Hematopoietic multipotent progenitor cell treated with erythropoietin and hydrocortisone succinate and interleukin-3 and kit ligand, for 4 days (in vitro differentiated cells): ENCODE measurements at regions not wholly inside any gene's neighbourhood (a gene's known extent, or its start where the extent isn't known, plus 50 kb on each side); places are given as distances from the start of the nearest gene placed in this dataset.

Source experiments
- DNase-seq: peaks from one replicate; pipeline ENCODE4 v3.0.0-alpha.2; 2015

DNA sequence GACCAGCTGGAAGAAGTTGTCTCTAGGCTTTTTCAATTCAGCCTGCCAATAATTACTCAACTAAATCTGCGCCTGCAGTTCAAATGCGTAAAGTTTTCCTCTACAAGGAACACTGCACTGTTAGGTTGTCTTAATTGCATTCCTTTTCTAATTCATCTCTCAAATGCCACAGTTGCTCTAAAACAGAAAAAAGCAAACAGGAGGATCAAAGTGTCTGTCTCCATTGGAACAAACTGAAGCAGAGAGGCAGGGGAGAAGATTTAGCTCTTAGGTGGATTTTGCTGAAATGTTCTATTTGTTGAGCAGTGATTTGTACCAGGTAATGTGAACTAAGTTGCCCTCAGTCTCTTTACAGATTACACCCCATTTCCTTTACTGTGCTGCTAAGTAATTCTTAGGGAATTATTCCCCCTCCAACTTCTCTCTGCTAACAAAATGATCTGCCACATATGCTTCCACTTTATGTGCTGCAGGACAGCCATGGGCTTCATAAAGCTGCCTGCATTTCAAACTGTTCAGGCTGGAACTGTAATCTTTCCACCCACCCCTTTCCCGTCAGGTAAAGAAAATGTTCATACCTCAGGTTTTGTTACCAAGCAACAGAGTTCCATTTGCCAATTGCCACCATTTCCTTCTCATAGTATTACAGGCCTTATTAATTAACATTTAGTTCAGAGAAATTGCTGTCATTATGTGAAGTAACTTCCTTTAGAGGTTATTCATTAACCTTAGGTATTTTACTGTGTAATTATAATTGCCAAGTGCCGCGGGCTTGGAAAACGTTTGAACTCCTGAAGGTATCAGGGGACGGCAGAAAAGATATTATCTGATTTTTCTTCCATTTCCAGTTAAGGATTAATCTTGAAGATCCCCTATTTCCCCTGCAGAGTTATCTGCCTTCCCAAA lies 149.3 kb downstream of the SPRY1 start:
- DNase-seq, result no peak

DNA sequence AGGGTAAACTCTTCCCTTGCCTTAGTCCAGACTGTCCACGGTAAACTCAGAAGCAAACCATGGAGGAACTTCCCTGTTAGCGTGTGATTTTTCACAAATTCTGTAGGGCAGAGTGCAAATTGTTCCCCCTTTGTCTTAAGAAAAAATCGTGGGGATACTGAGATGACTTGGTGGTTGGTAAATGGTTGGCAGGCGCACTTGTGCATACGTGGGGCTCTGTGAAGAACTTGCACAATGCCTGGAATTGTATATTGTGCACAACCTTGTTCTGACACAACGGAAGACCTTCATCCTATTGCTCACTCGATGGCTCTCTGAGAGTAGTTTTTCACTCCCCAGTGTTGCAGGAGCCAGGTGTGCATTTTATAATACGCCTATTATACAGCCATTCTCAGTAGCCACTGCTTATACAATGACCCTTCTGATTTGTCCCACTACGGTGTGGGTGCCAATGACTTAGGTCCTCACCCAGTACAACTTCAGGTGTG lies 150.0 kb downstream of the SPRY1 start:
- DNase-seq, result no peak

DNA sequence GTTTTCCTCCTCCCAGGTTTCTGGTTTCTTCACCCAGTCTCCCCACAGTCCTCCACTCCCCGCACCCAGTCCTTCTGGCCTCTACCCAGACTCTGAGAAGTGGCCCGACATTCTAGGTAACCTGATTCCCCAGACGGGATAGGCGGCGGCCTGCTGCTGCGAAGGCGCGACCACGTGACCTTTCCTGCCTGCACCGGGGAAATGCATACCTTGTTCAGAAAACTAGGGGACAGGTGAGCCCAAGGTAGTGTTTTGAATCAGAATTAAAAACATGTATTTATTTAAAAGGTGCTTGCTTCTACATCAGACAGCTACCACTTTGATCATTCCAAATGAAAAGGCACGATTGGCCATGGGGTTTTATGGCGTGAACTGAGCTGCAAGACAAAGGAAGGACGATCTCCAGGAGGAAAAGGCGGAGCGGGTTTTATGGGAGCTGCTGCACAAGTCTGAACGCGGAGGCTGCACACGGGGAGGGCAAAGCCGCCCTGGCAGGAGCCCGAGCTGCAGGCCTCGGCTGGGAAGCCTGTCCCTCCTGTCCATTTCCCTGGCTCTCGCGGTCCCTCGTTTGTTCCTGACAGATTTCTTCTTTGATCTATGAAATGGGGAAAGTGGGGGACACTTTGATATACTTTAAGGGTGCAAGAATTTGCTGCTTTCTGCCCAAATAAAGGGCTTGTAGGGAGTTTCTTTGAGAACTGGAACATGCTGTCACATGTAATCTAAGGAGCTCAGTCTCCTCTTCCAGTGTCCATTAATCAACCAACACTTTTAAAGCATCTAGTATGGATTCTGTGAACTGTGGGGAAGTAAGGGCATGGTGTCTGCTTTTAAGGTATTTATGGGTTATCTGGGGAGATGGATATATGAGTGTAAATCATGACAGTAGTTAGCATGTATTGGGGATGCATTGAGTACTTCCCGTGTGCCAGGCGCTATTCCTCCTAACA lies 150.9 kb downstream of the SPRY1 start:
- no peak for DNase-seq

DNA sequence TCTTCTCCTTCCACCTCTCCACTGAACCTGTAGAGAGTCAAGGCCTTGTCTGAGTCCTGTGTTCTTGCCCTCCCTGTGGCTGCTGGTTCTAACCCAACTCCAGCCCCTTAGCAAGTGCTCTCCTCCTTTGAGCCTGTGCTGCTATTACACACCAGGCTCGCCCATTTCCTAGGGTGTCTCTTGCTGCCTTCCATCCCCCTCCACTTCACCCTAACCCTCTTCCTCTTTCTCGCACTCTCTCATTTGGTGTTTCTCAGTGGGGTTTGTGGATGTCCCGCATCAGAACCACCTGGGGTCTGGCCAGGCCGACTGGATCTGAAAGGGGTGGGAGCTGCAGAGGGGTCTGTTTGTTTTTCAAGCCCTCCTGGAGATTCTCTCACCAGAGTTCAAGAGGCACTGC lies 156.7 kb downstream of the SPRY1 start:
- DNase-seq, result peak; percentile 44

DNA sequence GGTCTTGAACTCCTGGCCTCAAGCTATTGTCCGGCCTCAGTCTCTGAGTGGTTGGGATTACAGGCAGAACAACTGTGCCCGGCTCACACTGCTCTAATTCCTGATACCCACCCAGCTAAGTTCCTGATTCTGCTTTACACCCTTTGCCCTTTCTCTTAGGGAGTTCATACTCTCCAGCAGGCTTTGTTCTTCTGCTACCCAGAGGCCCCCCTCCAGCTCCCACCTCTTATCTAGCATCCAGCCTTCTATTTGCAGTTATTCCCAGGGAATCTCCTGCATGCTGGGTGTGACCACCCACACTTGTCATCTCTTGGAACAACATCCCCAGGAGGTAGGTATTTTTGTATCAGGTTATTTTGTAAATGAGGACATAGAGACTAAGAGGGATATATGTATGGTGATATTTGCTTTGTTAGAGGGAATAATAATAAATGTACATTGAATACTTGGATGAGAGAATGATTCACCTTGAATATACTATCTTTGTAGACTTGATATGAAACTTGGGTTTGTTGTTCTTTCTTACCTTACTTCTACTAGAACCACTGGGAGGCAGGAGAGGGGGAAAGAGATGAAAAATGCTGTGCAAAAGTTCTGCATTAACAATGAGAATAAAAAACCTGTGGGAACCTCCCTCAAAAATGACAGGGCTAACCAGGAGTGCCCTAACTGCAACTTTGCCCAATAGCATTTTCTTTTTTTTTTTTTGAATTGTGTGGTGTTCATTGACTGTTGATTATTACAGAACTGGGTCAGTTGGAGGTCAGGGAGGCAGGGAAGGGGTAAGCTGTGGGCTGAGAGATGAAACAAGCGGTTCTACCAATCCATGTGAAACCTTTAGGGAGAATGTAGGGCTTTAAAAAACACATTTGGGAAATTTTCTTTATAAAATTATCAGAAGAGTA lies 157.4 kb downstream of the SPRY1 start:
- DNase-seq, result no peak

DNA sequence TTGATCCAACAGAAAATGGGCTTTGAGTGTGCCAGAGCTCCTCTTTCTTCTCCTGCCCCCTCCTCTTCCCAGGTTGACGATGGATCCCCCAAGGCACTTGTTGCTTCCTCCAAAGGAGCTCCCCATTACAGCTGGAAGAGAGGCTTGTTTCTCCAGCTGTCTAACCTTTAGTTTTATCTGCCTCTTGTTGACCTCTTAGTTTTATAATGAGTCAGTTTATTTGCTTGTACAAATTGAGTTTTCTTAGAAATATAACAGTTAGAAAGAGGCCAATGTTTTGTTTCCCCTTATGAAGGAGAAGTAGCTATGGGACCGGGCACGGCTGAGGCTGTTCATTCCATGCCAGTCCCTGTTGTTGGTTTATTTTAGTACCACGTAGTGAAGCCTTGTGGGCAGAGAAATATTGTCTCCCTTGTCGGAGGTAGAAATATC lies 158.2 kb downstream of the SPRY1 start:
- DNase-seq, result peak; percentile 32

DNA sequence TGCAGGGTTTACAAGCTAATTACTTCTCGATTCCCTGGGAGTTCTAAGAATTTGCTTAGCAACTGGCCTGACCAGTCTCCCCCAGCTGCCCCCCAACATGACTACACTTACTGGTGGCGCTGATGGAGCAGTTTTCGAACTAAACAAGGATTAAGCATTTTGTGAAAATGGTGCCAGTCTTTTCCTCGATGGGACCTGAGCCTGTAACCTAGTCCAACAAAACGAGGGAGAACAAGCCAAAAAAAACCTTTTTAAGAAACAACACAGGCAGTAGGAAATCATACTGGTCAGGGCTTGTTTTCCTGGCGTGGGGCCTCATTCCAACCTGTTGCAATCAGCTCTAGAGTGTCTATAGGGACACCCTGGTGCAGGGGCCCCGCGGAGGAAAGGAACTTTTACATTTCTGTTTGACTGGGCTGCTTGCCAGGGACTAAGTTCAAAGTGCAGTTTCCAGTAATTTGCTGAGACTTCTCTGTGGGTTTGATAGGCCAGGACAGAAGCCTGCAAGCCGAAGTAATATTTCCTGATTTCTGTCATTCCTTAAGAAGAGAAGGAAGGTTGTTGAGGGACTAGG lies 158.7 kb downstream of the SPRY1 start:
- peak; percentile 73 for DNase-seq

DNA sequence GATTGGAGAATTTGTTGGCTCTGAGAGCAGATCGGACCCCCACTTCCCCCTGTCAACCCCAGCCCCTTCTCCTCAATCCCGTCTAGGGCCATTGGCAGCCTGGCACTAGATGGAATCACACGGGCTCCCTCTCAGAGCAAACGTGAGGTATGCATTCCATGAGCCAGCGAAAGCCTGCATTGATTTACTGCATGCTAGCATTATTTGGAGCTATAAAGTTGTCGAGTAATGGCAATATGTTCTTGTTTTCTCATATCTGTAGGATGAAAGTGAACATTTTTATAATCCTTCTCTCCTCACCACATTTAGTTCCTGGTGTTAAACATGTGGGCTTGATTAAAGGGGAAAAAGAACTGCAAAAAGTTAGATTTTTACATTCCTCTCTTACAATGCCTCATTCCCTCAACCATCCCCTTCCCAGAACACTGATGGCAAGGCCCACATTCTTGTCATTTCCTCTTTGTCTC lies 159.2 kb downstream of the SPRY1 start:
- DNase-seq, result no peak

DNA sequence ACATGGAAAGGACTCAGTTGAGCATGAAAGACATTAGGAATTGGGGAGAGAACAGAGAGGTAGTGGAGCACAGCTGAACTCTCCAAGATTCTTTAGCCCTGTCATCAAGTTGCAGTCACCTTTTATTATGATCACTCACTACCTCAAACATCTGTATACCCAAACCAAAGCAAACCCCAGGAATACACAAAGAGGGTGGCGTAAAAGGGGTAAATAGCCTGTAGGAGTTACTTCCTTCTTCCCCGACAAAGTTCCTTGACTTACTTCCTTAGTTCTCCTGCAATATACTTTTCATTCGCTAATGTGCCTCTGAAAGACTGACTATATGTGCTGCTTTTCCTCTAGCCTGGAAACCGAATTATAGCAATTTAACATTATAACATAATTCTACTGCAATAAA lies 159.9 kb downstream of the SPRY1 start:
- no peak for DNase-seq

DNA sequence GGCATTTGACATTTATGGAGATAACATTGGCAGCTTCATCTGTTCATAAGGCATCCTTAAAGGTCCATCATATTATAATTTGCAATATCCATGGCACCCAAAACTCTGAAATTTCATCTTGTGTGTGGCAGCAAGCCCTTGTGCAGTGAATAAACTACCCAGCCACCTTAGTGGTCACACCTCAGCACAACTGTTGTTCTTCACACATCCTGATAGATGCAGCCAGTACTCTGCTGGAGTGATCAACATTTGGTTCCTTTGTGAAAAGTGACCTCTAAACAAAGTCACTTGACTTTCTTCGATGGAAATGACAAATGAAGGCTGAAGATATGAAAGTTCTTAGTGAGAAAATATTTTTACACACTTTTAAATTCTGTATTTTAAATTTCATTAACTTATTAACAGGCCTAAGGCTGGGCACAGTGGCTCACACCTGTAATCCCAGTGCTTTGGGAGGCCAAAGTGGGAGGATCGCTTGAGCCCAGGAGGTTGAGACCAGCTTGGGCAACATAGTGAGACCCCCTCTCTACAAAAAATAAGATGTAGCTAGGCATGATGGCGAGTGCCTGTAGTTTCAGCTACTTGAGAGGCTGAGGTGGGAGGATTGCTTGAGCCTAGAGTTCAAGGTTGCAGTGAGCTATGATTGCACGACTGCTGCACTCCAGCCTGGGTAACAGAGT lies 161.4 kb downstream of the SPRY1 start:
- no peak for DNase-seq

DNA sequence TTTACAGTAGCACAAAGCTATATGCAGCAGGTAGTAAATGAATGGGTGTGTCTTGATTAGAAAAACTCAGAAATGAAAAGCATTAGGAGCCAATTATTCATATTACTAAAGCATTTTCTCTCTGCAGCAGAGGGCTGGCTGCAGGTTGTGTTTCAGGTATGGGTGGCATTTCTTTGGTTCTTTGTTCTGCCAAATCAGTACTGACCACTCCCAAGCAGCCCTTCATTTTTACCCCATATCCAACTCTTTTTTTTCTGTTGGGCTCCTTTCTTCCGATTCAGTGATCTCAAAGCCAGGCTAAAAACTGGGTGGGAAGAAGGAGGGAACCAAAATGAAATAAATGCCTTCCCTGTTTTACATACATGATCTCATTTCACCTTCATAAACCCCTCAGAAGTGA lies 162.3 kb downstream of the SPRY1 start:
- no peak for DNase-seq

DNA sequence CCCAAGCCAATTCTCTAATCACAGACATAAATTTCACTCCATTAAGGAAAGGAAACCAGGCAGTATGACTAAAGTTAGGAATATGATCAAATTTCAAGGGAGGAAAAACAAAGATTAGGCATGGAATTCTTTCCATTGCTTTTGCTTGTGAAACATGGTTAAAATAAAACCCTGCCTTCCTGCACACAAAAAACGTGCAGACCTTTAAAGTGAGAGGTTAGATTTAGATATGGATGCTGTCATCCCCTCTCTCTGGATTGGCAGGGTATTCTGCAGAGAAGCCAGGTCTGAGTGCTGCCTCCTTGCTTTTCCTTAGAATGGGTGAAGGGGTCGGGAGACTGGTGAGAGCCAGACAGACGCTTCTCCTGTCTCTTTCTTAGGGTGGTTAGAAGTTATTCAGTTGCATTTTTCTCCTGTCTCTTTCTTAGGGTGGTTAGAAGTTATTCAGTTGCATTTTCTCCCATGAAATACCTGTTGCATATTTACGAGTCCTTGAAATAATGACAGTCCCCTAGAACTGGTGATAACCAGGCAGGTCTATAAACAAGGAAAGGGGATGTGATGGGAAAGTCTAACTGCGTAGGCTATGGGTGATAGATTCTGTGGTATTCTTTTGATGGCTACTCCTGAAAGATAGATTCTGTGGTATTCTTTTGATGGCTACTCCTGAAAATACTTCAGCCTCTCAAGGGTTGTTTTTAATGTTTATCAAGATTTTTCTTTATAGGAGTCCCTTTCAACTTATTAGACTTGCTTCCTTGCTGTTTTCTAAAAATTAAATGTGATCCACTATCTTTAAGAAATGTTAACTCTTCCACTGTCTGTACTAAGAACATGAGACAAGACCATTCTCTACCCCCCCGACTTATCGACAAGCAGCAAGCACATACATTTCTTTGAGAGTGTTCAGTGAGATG lies 163.6 kb downstream of the SPRY1 start:
- DNase-seq, result no peak

DNA sequence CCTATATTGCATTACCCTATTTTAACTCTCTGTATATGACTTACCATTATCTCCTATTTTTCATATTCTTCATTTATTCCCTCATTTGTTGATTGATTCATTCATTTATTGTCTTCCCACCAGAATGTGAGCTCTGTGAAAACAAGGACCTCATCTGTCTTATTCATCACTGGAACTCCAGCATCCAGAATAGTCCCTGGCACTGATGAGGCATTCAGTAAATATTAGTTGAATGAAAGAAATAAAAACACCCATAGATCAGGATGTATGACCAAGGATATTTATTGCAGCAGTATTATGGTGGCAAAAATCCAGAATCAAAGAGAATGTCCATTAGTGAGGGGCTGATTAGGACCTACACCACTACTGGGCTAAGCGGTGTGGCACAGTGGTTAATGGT lies 164.9 kb downstream of the SPRY1 start:
- DNase-seq, result no peak

DNA sequence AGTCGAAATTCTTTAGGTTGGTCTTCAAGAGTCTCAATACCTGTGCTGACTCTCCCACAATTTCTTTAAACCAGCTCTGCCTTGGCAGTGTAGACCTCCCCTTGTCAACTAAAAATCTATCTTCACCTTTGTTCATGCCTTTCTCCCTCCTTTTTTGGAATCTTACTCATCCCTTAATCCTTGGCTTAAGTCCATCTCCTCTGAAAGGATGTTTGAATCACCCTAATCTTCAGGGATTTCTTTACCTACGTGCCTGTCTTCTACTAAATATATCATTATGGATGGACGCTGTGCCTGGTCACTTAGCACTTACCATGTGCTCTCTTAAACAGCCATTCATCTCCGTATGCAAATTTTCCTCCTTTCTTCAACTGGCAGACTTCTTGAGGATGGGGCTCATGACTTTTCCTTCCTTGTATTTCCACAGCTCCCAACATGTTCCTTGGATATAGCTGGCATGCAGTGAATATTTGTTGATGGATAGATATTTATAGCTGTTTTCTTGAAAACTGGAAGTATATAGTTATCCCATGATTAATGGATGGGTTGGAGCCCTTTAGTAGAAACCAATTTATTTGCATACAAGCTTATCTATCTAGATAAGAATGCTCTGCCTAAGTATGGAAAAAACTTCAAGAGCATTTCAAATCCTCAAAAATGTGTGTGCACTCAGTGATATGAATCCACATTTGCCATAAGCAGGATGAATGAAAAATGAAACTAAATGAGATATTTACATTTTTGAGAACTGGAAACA lies 166.6 kb downstream of the SPRY1 start:
- DNase-seq, result no peak

DNA sequence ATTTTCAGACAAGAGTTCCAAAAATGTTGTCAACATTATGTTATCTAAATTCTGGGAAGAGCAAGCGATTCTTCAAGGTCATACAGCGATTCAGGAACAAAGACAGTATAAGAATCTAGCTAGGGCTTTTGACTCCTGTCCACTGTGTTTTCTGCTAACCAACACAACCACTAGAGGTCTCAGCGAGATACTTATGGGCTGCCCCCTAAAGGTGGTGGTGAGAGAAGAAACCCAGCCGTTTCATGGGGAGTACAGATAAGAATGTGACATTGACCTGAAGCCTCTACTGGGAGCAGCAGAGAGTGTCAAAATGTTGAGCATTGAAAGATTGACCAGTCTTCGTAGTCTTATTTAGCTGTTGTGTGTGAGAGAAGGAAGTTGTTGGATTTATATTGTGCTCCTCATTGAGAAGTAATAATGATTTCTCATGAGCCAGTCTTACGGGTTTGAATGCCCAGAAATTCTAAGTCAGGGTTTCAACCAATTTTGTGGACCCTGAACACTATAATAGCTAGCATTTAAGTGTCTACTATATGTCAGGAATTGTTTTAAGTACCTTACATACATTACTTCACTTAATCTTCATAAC lies 168.3 kb downstream of the SPRY1 start:
- peak; percentile 97 for DNase-seq

DNA sequence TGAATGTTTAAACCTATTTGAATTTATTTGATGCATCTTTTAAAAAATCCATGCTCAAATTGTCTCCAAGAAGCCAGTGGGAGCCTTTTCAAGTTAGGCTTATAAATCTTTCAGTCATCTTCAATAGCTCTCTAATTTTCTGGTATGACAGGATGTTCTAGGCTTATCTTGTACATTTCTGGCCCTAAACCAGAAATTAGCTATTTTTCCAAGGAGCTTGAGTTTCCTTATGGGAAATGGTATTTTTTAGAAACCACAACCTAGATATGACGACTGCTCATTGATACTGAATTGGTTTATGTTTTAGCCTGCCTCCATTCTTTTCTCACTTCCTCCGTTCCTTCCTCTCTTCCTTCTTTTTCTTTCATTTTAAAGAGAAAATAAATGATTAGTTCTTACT lies 172.3 kb downstream of the SPRY1 start:
- no peak for DNase-seq

DNA sequence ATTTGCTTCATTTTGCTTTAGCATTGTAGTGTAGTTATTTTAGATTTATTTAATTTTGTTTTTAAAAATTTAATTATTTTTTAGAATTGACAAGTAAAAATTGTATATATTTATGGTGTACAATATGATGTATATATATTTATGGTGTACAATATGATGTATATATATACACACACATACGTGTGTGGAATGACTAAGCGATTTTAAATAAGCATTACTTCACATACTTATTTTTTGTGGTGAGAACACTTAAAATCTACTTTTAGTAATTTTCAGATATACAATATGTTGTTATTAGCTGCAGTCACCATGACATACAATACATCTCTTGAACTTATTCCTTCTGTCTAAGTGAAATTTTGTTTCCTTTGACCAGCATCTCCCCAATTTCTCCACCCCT lies 172.9 kb downstream of the SPRY1 start:
- DNase-seq, result no peak

DNA sequence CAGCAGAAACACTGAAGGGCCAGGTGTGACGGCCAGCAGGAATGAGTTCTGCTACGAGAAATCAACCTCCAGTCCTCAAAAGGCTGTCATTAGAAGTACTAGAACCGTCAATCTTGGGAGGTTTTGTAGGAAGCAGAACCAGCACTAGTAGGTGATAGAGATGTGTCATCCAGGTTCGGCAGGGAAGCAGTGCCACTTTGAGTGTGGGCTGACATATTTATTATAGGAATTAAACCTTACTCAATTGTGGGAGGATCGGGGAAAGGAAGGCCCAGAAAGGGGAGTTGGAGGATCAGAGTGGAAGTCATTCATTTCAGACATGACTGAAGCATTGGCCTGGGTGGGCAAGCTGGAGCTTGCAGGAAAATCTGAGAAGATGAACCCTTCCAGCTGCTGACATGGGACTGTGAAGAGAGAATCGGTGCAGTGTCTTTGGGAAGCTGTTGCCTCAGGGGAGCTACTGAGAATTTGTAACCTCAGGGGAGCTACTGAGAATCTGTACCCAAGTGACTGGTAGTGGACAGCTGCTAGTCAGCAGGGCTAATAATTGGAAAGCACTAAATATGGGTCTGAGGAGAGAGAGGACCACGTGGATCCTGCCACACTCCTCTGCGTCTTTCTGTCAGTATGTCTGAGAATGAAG lies 177.4 kb downstream of the SPRY1 start:
- no peak for DNase-seq

DNA sequence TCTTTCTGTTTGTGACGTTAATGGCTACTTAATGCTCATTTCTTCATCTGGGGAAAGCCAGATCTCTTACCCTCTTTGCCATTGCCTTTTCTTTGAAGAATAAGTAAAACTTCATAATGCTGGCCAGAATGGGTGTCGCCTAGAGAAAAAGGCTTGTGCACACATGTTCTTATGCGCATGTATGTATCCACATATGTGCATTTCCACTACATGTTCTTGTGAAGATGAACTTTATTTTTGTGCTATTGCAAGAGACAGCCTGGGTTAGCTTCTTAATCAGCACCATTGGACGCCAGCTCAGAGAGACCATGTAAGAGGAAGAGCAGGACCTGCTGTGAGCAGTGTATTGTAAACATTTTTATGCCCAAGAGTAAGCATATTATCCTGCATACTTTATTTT lies 178.7 kb downstream of the SPRY1 start:
- DNase-seq, result no peak
